SU-DHL-6 (cell line): ENCODE measurements at regions not wholly inside any gene's neighbourhood (a gene's known extent, or its start where the extent isn't known, plus 50 kb on each side); places are given as distances from the start of the nearest gene placed in this dataset.

Experiments
- H2AFZ ChIP-seq: fragments of 200-600 bp; sonication (generic); 2 replicates; pipeline ENCODE4 v1.6.1; 2014; ENCODE audit warnings: low read depth, mild to moderate bottlenecking, moderate library complexity, mixed read lengths, antibody characterized with exemption, low read length; ENCODE audit not compliant: severe bottlenecking
- H3F3A ChIP-seq: fragments of 200-600 bp; shearing (Covaris generic); 2 replicates; pipeline ENCODE4 v1.6.0; 2016; ENCODE audit warnings: antibody characterized with exemption, mild to moderate bottlenecking; ENCODE audit not compliant: insufficient read depth
- H3K27ac ChIP-seq: fragments of 200-600 bp; sonication (generic); 2 replicates; pipeline ENCODE4 v1.5.1; 2016; ENCODE audit warnings: low read depth, mild to moderate bottlenecking, low read length, moderate library complexity, mixed read lengths
- H3K27me3 ChIP-seq: fragments of 200-600 bp; sonication (generic), shearing (Covaris generic); 2 replicates; pipeline ENCODE4 v1.6.0; 2014; ENCODE audit warnings: mild to moderate bottlenecking, low read length
- H3K36me3 ChIP-seq: fragments of 200-600 bp; sonication (generic); 2 replicates; pipeline ENCODE4 v1.6.1; 2014; ENCODE audit warnings: mild to moderate bottlenecking, low read length, mixed read lengths
- H3K4me2 ChIP-seq: fragments of 300-600, 200-600 bp; shearing (Covaris generic), sonication (generic); 2 replicates; pipeline ENCODE4 v1.6.0; 2014; ENCODE audit warnings: low read length, low read depth, mild to moderate bottlenecking; ENCODE audit not compliant: poor library complexity, severe bottlenecking
- H3K4me3 ChIP-seq: fragments of 200-600 bp; sonication (generic); 2 replicates; pipeline ENCODE4 v1.5.1; 2014; ENCODE audit warnings: antibody characterized with exemption, low read length, mild to moderate bottlenecking, mixed read lengths; ENCODE audit not compliant: insufficient read depth, poor library complexity, severe bottlenecking
- H3K79me2 ChIP-seq: fragments of 200-600 bp; sonication (generic); 2 replicates; pipeline ENCODE4 v1.6.1; 2014; ENCODE audit warnings: mild to moderate bottlenecking, low read length, moderate library complexity; ENCODE audit not compliant: insufficient read depth
- H3K9ac ChIP-seq: fragments of 200-600 bp; sonication (generic); 2 replicates; pipeline ENCODE4 v1.7.0; 2014; ENCODE audit warnings: mild to moderate bottlenecking, low read length
- H3K9me2 ChIP-seq: fragments of 200-600 bp; sonication (generic); replicated peaks from 2 replicates; pipeline ENCODE4 v1.6.1; 2014; ENCODE audit warnings: low read length; ENCODE audit not compliant: insufficient read depth
- H3K9me3 ChIP-seq: fragments of 200-600 bp; sonication (generic); 2 replicates; pipeline ENCODE4 v1.6.1; 2014; ENCODE audit warnings: low read length, mixed read lengths; ENCODE audit not compliant: insufficient read depth
- H4K20me1 ChIP-seq: fragments of 200-600 bp; sonication (generic); 2 replicates; pipeline ENCODE4 v1.6.1; 2014; ENCODE audit warnings: low read depth, mild to moderate bottlenecking, antibody characterized with exemption, low read length, moderate library complexity, mixed read lengths
- EZH2phosphoT487 ChIP-seq: fragments of 200-600 bp; sonication (generic), shearing (Covaris generic); conservative IDR thresholded peaks from 2 replicates; pipeline ENCODE4 v1.6.1; 2018; ENCODE audit warnings: mild to moderate bottlenecking, antibody characterized with exemption, low read length, moderate library complexity, mixed read lengths
- TF ChIP-seq, protein P1 (sequence below): fragments of 200-600 bp; sonication (generic); IDR thresholded peaks from one replicate; pipeline ENCODE4 v1.5.1; 2017; ENCODE audit warnings: antibody characterized with exemption, mild to moderate bottlenecking, low read length, moderate library complexity; ENCODE audit not compliant: insufficient read depth, poor library complexity, severe bottlenecking

DNA sequence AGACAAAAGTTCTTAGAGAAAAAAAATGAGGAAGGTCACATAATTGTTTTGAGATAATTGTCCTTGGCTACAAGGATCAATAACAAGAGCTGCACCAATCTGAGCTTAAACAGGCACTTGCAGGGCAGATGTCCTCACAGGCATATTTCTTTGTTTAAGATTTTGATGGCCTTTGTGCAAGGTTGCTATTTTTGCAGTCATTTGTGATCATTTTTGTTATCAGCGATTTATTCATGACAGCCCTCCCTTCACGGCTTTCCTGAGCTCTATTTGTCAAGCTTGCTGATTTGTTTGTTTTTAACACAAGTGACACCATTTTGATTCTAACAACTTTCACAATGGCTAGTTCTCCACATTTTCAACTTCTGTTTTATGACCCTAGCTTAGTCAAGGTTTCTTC is 418.6 kb upstream of the REG3G start:
- Histone ChIP-seq H3K9me3 (no peaks in the 10 kb centered on the region), H3F3A (no peaks in the 10 kb centered on the region), H4K20me1 (no peaks in the 10 kb centered on the region), H3K9ac (no peak overlapping the region), H3K9me2 (no peaks in the 10 kb centered on the region), H3K27me3 (no peaks in the 10 kb centered on the region), H3K4me3 (no peak overlapping the region), H2AFZ (no peak overlapping the region), H3K4me2 (no peak overlapping the region), H3K36me3 (no peaks in the 10 kb centered on the region), H3K79me2 (no peaks in the 10 kb centered on the region), H3K27ac (no peak overlapping the region)
- TF ChIP-seq, protein P1, sequence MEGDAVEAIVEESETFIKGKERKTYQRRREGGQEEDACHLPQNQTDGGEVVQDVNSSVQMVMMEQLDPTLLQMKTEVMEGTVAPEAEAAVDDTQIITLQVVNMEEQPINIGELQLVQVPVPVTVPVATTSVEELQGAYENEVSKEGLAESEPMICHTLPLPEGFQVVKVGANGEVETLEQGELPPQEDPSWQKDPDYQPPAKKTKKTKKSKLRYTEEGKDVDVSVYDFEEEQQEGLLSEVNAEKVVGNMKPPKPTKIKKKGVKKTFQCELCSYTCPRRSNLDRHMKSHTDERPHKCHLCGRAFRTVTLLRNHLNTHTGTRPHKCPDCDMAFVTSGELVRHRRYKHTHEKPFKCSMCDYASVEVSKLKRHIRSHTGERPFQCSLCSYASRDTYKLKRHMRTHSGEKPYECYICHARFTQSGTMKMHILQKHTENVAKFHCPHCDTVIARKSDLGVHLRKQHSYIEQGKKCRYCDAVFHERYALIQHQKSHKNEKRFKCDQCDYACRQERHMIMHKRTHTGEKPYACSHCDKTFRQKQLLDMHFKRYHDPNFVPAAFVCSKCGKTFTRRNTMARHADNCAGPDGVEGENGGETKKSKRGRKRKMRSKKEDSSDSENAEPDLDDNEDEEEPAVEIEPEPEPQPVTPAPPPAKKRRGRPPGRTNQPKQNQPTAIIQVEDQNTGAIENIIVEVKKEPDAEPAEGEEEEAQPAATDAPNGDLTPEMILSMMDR = no peak
- TF ChIP-seq EZH2phosphoT487 = no peak

DNA sequence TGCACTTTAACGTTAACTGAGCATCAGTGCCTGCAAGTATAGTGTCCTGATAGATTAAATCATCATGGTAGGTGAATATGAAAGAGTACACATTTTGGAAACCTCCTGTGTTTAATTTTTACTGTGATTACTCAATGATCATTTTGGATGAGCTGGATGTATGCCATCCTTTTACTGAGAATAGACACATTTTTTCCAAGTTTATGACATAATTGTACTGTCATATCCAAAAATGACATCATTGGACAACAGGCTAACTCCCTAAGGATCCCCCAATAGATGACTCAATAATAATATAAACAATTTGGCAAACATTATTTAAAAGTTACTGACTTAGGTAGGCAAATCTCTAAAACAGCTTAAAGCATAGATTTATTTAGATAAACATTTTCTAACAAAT is 410.8 kb upstream of the REG3G start:
- no peak for TF ChIP-seq EZH2phosphoT487
- TF ChIP-seq, protein P1 = no peak
- Histone ChIP-seq H3K4me2 (no peak overlapping the region), H3K9me3 (no peaks in the 10 kb centered on the region), H3K27me3 (no peaks in the 10 kb centered on the region), H3K9ac (no peak overlapping the region), H3K36me3 (no peaks in the 10 kb centered on the region), H3F3A (no peaks in the 10 kb centered on the region), H3K79me2 (no peaks in the 10 kb centered on the region), H4K20me1 (no peaks in the 10 kb centered on the region), H3K27ac (no peak overlapping the region), H3K9me2 (no peaks in the 10 kb centered on the region), H2AFZ (no peak overlapping the region), H3K4me3 (no peak overlapping the region)

DNA sequence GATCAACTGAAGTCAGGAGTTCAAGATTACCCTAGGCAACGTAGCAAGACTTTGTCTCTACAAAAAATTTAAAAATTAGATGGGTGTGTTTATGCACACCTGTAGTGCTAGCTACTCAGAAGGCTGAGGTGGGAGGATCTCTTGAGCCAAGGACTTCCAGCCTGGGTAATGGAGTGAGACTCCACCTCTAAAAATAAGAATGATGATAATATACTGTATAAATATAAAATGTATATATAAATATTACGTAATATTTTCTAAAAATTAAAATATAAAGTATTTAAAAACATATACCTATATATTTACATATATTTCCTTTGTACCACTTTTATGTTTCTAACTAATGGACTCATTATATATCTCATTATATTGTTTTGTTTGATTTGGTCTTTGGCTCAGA is 409.5 kb upstream of the REG3G start:
- no peaks in the 10 kb centered on the region for H3K27me3 ChIP-seq
- H4K20me1 ChIP-seq = no peaks in the 10 kb centered on the region
- H3K36me3 ChIP-seq = no peaks in the 10 kb centered on the region
- no peak overlapping the region for H3K9ac ChIP-seq
- no peak for TF ChIP-seq EZH2phosphoT487
- TF ChIP-seq, protein P1 = no peak
- H3K4me3 ChIP-seq = no peak overlapping the region
- H3K79me2 ChIP-seq = no peaks in the 10 kb centered on the region
- H3F3A ChIP-seq = no peaks in the 10 kb centered on the region
- H3K9me2 ChIP-seq = no peaks in the 10 kb centered on the region
- no peaks in the 10 kb centered on the region for H3K9me3 ChIP-seq
- no peak overlapping the region for H2AFZ ChIP-seq
- H3K4me2 ChIP-seq = no peak overlapping the region
- no peak overlapping the region for H3K27ac ChIP-seq

DNA sequence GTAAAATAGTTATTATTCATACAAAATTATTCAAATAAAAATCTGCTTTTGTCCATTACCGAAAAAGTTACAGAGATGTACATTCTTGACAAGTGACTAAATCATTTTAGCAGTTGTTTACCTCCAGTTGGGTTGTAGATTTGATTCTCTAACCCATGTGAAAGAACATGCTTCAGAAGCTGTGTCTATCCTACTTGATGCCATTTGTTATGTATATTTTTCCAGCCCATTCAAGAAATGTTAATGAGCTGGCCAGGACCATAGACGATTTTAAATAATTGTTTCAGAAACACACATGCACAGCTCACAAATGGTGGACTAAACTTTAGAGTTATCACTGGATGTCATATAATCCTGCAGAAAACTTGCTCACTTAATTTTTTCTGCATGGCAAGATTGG is 391.1 kb upstream of the REG3G start:
- Histone ChIP-seq H4K20me1 (no peaks in the 10 kb centered on the region), H3K4me2 (no peak overlapping the region), H3K27me3 (no peaks in the 10 kb centered on the region), H3K36me3 (no peaks in the 10 kb centered on the region), H3K9me3 (no peaks in the 10 kb centered on the region), H3K27ac (no peak overlapping the region), H3K4me3 (no peak overlapping the region), H3K9ac (no peak overlapping the region), H3K9me2 (no peaks in the 10 kb centered on the region), H3K79me2 (no peaks in the 10 kb centered on the region), H3F3A (no peaks in the 10 kb centered on the region), H2AFZ (no peak overlapping the region)
- no peak for TF ChIP-seq EZH2phosphoT487
- TF ChIP-seq, protein P1 = no peak
